A549 (cell line): ENCODE measurements at regions not wholly inside any gene's neighbourhood (a gene's known extent, or its start where the extent isn't known, plus 50 kb on each side); places are given as distances from the start of the nearest gene placed in this dataset.

Experiments
- ATAC-seq, 2 experiments: fragments of 200-7000 bp in 1 of 2; fragments of >200 bp in 1 of 2; cut with Nextera tagmentation in 1 of 2; cut with Tn5 transposase in 1 of 2; 3 replicates each; pipeline versions ENCODE4 v1.8.0 to v1.9.1; 2018 to 2020; ENCODE audit warnings: mild to moderate bottlenecking in 1 of 2, moderate library complexity in 1 of 2
- CTCF ChIA-PET: fragments of 300-600 bp; sonication (Branson Sonifier 250); formaldehyde crosslinking; extraction: SDS; loops from one replicate; lab custom pipeline; 2021; ENCODE audit warnings: antibody characterized with exemption, inconsistent platforms; lab: Yijun Ruan, JAX
- POLR2A ChIA-PET: fragments of 350-600 bp; formaldehyde crosslinking; extraction: SDS; loops from one replicate; lab custom pipeline; 2021; ENCODE audit warnings: antibody characterized with exemption, inconsistent platforms; lab: Yijun Ruan, JAX
- DNase-seq, 2 experiments: peaks; one replicate each; pipeline versions ENCODE4 v3.0.0 to v3.0.0-alpha.2; 2011 to 2016; ENCODE audit warnings: low read depth in 1 of 2, low spot score in 1 of 2
- FAIRE-seq: peaks from 2 replicates; lab custom pipeline; 2011; peaks lifted over from hg19 to GRCh38; lab: Jason Lieb, UNC
- H3K27ac ChIP-seq, 2 experiments: fragments of >200 bp; sonication (Bioruptor Twin); formaldehyde crosslinking; 3 replicates each; pipeline ENCODE4 v1.5.1; 2016 to 2017
- H3K4me1 ChIP-seq: fragments of >200 bp; sonication (Bioruptor Twin); formaldehyde crosslinking; 3 replicates; pipeline ENCODE4 v1.6.1; 2016
- H3K4me2 ChIP-seq: fragments of >200 bp; sonication (Bioruptor Twin); formaldehyde crosslinking; 3 replicates; pipeline ENCODE4 v1.6.1; 2016
- H3K4me3 ChIP-seq: fragments of >200 bp; sonication (Bioruptor Twin); formaldehyde crosslinking; 3 replicates; pipeline ENCODE4 v1.5.1; 2016
- H3K9me3 ChIP-seq: fragments of >200 bp; sonication (Bioruptor Twin); formaldehyde crosslinking; 3 replicates; pipeline ENCODE4 v1.6.1; 2016
- BCL3 ChIP-seq: fragments of >200 bp; sonication (Bioruptor Twin); formaldehyde crosslinking; IDR thresholded peaks from 3 replicates; pipeline ENCODE4 v1.6.1; 2016
- BHLHE40 ChIP-seq: IDR thresholded peaks from 2 replicates; pipeline ENCODE4 v1.6.1; 2012; ENCODE audit warnings: low read depth, low read length, inconsistent platforms
- CHD2 ChIP-seq: fragments of 150-350 bp; IDR thresholded peaks from 2 replicates; pipeline ENCODE4 v1.6.1; 2014; ENCODE audit warnings: low read length; ENCODE audit not compliant: partially characterized antibody
- CTCF ChIP-seq: fragments of >200 bp; sonication (Bioruptor Twin); formaldehyde crosslinking; IDR thresholded peaks from 3 replicates; pipeline ENCODE4 v1.5.1; 2016
- E2F6 ChIP-seq: IDR thresholded peaks from 2 replicates; pipeline ENCODE4 v1.6.1; 2012; ENCODE audit warnings: low read depth, borderline replicate concordance
- EHF ChIP-seq: fragments of 250-450 bp; sonication (Bioruptor Pico); IDR thresholded peaks from 2 replicates; pipeline ENCODE4 v1.5.0; 2020; ENCODE audit warnings: mild to moderate bottlenecking
- EP300 ChIP-seq, 2 experiments: fragments of >200 bp; sonication (Bioruptor Twin); formaldehyde crosslinking; IDR thresholded peaks; 2 replicates in 1 of 2; 3 replicates in 1 of 2; pipeline ENCODE4 v1.6.1; 2016 to 2017
- FOSB ChIP-seq: fragments of 250-450 bp; sonication (Bioruptor Pico); IDR thresholded peaks from 2 replicates; pipeline ENCODE4 v1.5.0; 2020; ENCODE audit warnings: mild to moderate bottlenecking, moderate library complexity
- FOXS1 ChIP-seq: fragments of 250-450 bp; sonication (Bioruptor Pico); IDR thresholded peaks from 2 replicates; pipeline ENCODE4 v1.5.0; 2020; ENCODE audit warnings: mild to moderate bottlenecking, moderate library complexity
- GATA3 ChIP-seq: IDR thresholded peaks from 2 replicates; pipeline ENCODE4 v1.6.1; 2012; ENCODE audit warnings: borderline replicate concordance
- HDAC2 ChIP-seq: fragments of 200-600 bp; sonication (generic); IDR thresholded peaks from 2 replicates; pipeline ENCODE4 v1.6.1; 2016
- HMGXB4 ChIP-seq: fragments of 250-450 bp; sonication (Bioruptor Pico); IDR thresholded peaks from 2 replicates; pipeline ENCODE4 v1.5.0; 2021; ENCODE audit warnings: mild to moderate bottlenecking, moderate library complexity, borderline replicate concordance
- HOXA7 ChIP-seq: fragments of 250-450 bp; sonication (Bioruptor Pico); IDR thresholded peaks from 2 replicates; pipeline ENCODE4 v1.5.0; 2020; ENCODE audit warnings: mild to moderate bottlenecking, moderate library complexity
- HOXB13 ChIP-seq: fragments of 250-450 bp; sonication (Bioruptor Pico); IDR thresholded peaks from 2 replicates; pipeline ENCODE4 v1.5.0; 2020; ENCODE audit warnings: low read depth, mild to moderate bottlenecking, moderate library complexity
- HOXB5 ChIP-seq: fragments of 250-450 bp; sonication (Bioruptor Pico); IDR thresholded peaks from 2 replicates; pipeline ENCODE4 v1.5.0; 2020; ENCODE audit warnings: mild to moderate bottlenecking, moderate library complexity
- KDM1A ChIP-seq: fragments of 200-600 bp; sonication (generic); IDR thresholded peaks from 2 replicates; pipeline ENCODE4 v1.6.1; 2016; ENCODE audit warnings: low read depth, mild to moderate bottlenecking
- MAZ ChIP-seq: fragments of 150-350 bp; IDR thresholded peaks from 2 replicates; pipeline ENCODE4 v1.6.1; 2014; ENCODE audit warnings: antibody characterized with exemption, low read depth, low read length, borderline replicate concordance
- MYC ChIP-seq: IDR thresholded peaks from 2 replicates; pipeline ENCODE4 v1.6.1; 2012; ENCODE audit warnings: mild to moderate bottlenecking, inconsistent platforms, low read length, improper control_type of control experiment, borderline replicate concordance
- NPAS2 ChIP-seq: fragments of 250-450 bp; sonication (Bioruptor Pico); IDR thresholded peaks from 2 replicates; pipeline ENCODE4 v1.8.0; 2022; ENCODE audit warnings: mild to moderate bottlenecking, moderate library complexity, borderline replicate concordance
- REST ChIP-seq: fragments of 200-600 bp; sonication (generic); IDR thresholded peaks from 2 replicates; pipeline ENCODE4 v1.6.1; 2016; ENCODE audit warnings: antibody characterized with exemption, mild to moderate bottlenecking, moderate library complexity
- SREBF2 ChIP-seq: fragments of 450-650 bp; IDR thresholded peaks from 2 replicates; pipeline ENCODE4 v1.6.1; 2014; ENCODE audit warnings: mild to moderate bottlenecking, moderate library complexity
- TFCP2L1 ChIP-seq: fragments of 250-450 bp; sonication (Bioruptor Pico); IDR thresholded peaks from 2 replicates; pipeline ENCODE4 v1.5.0; 2021; ENCODE audit warnings: mild to moderate bottlenecking
- USF2 ChIP-seq: fragments of 450-650 bp; IDR thresholded peaks from 2 replicates; pipeline ENCODE4 v1.6.1; 2014; ENCODE audit warnings: antibody characterized with exemption
- ZFP36 ChIP-seq: fragments of 450-650 bp; IDR thresholded peaks from 2 replicates; pipeline ENCODE4 v1.6.1; 2014; ENCODE audit warnings: borderline replicate concordance; ENCODE audit not compliant: partially characterized antibody
- ZNF302 ChIP-seq: fragments of 250-450 bp; sonication (Bioruptor Pico); IDR thresholded peaks from 2 replicates; pipeline ENCODE4 v1.9.0; 2021; ENCODE audit warnings: inconsistent platforms, mild to moderate bottlenecking, moderate library complexity
- WGBS: methylation state at CpG from one replicate; pipeline ENCODE4 v1.1.6; 2017; ENCODE audit errors: missing lambda C conversion rate; 5-methylcytosine and 5-hydroxymethylcytosine counted together
- TF ChIP-seq, protein P1 (sequence below): fragments of 250-450 bp; sonication (Bioruptor Pico); IDR thresholded peaks from 2 replicates; pipeline ENCODE4 v1.5.0; 2020; ENCODE audit warnings: low read depth, mild to moderate bottlenecking, moderate library complexity

- FAIRE-seq (no peak), ATAC-seq (no peak), DNase-seq (no peak)
- POLR2A ChIA-PET: no interaction called here
- Histone ChIP-seq H3K4me2 (no peak overlapping the region), H3K4me1 (no peaks in the 10 kb centered on the region), H3K27ac (no peak overlapping the region), H3K4me3 (no peak overlapping the region), H3K9me3 (no peaks in the 10 kb centered on the region)
- CTCF ChIA-PET: interaction anchor here (0.5 kb wide), 1 partner anchor 10 kb away, joined by 4 read pairs; no protein-coding TSS in a partner anchor
- WGBS: 31% methylated on average over 4 of the region's 7 CpGs
- TF ChIP-seq BCL3: no peak
- TF ChIP-seq EP300 (IDR thresholded peaks at IDR 0.05): no peak
- no peak for TF ChIP-seq HOXB5 (CRISPR knock-in tag)
- TF ChIP-seq ZNF302 (CRISPR knock-in tag): no peak
- no peak for TF ChIP-seq MYC
- no peak for TF ChIP-seq ZFP36
- no peak for TF ChIP-seq FOSB (CRISPR knock-in tag)
- TF ChIP-seq SREBF2: no peak
- no peak for TF ChIP-seq MAZ
- TF ChIP-seq TFCP2L1 (CRISPR knock-in tag): no peak
- TF ChIP-seq EHF (CRISPR knock-in tag): no peak
- TF ChIP-seq, protein P1, sequence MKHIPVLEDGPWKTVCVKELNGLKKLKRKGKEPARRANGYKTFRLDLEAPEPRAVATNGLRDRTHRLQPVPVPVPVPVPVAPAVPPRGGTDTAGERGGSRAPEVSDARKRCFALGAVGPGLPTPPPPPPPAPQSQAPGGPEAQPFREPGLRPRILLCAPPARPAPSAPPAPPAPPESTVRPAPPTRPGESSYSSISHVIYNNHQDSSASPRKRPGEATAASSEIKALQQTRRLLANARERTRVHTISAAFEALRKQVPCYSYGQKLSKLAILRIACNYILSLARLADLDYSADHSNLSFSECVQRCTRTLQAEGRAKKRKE (CRISPR knock-in tag): no peak
- no peak for TF ChIP-seq FOXS1
- no peak for TF ChIP-seq HOXB13
- no peak for TF ChIP-seq HDAC2
- no peak for TF ChIP-seq BHLHE40
- TF ChIP-seq NPAS2 (CRISPR knock-in tag): no peak
These were observed 73.0 kb upstream of the HMGN3 start for GRCh38 chr6:79307321-79308036.

DNA sequence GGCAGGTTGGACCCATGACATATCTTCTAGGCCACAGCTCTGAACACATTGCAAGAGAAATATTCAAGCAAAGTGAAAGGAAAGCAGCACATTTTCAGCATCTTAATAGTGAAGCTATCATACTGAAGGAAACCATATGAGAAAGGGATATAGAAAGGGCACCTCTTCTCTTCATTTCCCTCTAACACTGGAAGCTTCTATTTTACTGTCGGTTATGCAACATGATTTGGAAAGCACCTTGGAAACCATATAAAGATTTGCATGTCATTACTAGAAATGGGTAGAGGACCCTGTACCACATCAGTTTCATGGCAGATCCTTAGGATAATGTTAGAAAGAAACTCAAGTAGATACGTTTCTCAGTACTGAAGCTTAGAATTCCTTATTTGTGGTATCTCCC, 70.5 kb upstream of the HMGN3 start:
- Histone ChIP-seq H3K9me3 (no peaks in the 10 kb centered on the region), H3K4me1 (no peaks in the 10 kb centered on the region), H3K4me3 (no peak overlapping the region), H3K4me2 (no peak overlapping the region), H3K27ac (no peak overlapping the region)
- ChIA-PET POLR2A (no interaction called here), CTCF (no interaction called here)
- FAIRE-seq: no peak
- WGBS: 50% methylated on average over 2 of the region's 2 CpGs
- ATAC-seq: no peak
- DNase-seq: no peak
- no peak for TF ChIP-seq CTCF
- TF ChIP-seq KDM1A: no peak
- no peak for TF ChIP-seq CHD2
- no peak for TF ChIP-seq HOXA7 (CRISPR knock-in tag)
- no peak for TF ChIP-seq HMGXB4 (CRISPR knock-in tag)
- TF ChIP-seq EHF (CRISPR knock-in tag): no peak
- TF ChIP-seq HOXB5 (CRISPR knock-in tag): no peak
- TF ChIP-seq REST: no peak
- TF ChIP-seq USF2: no peak
- no peak for TF ChIP-seq FOSB (CRISPR knock-in tag)
- TF ChIP-seq MAZ: no peak
- no peak for TF ChIP-seq E2F6
- no peak for TF ChIP-seq GATA3
